COLO829 (cell line): ENCODE measurements at regions not wholly inside any gene's neighbourhood (a gene's known extent, or its start where the extent isn't known, plus 50 kb on each side); places are given as distances from the start of the nearest gene placed in this dataset.

Experiments
- DNase-seq: peaks from one replicate; pipeline ENCODE4 v3.0.0; 2012; ENCODE audit warnings: low spot score

- no peak for DNase-seq
These were observed 142.5 kb upstream of the DPT start for GRCh38 chr1:168871531-168871930.

- no peak for DNase-seq
These were observed 146.8 kb upstream of the DPT start for GRCh38 chr1:168875831-168876230.

GRCh38 chr1:168876830-168877229 is 147.8 kb upstream of the DPT start:
- no peak for DNase-seq

DNA sequence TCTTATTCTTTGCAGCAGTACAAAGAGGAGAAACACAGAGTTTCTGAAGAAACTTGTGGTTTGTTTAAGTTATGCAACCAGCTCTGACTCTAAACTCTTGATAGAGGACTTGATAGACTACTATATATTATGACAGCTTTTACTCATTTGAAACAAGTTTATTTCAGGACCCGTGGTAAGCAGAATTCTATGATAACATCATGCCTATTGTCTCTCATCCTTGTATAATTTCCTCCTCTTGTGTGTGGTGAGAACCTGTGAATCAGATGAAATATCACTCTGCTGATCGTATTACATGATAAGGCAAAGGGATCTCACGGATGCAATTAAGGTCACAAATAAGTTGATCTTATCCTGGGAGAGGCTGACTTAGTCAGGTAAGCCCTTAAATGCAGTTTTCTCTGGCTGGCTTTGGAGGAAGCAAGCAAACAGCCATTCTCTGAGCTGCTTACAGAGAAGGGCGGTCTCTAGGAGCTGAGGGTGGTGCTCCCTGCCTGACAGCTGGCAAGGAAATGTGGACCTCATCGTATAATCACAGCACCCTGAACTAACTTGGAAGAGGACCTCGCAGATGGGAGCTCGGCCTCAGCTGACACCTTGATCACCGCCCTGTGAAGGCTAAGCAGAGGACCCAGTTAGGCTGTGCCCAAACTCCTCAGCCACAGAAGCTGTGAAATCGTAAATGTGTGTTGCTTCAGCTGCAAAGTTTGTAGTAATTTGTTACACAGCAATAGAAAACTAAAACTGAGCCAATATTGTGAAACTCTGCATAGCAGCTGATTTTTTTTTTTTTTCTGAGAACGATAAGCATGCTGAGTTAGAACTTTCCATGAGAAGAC is 151.1 kb upstream of the DPT start:
- DNase-seq, result no peak

DNA sequence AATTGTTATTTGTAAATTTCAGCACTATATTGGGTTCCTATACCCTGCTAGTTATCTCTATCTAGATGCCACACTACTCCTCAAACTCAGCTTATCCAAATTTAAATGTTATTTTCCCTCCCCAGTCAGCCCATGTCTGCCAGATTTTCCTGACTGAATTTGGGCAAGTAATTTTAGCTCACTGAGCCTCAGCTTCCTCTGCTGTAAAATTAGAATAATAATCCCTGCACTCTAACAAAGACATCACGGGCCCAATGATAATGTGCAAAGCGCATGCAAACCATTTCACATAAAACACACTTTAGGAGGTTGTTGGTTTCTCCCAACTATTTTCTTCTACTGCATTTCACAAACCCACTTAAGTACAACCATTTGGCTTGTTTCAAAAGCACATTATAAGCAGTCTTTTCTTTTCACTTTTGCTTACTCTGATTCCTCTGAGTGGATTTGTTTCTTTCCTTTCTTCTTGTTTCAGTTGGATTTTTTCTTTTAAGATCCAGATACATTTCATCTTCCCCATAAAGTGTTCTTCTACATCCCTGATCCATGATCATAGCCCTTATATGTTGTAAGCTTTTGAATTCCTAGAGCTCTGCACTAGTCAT is 152.8 kb upstream of the DPT start:
- DNase-seq, result no peak

- no peak for DNase-seq
These were observed 158.4 kb upstream of the DPT start for GRCh38 chr1:168887381-168887780.

- no peak for DNase-seq
These were observed 159.4 kb upstream of the DPT start for GRCh38 chr1:168888418-168888817.

DNA sequence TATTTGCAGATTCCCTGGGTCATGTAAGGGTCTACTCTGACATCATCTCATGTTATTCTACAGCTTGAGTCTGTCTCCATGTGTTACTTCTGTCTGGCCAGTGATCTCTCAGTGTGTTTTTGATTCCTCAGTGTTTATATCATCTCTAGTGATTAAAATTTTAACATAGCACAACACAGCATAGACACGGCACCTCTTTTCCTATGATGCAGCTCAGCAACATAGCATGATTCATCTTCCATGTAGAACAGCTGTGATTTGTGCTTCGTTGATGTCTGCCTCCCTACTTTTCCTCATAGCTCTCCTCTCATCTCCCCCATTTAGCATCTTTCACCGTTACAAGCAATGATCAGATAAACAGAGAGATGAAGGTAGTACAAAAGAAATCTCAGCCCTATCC is 163.9 kb upstream of the DPT start:
- DNase-seq, result no peak

DNA sequence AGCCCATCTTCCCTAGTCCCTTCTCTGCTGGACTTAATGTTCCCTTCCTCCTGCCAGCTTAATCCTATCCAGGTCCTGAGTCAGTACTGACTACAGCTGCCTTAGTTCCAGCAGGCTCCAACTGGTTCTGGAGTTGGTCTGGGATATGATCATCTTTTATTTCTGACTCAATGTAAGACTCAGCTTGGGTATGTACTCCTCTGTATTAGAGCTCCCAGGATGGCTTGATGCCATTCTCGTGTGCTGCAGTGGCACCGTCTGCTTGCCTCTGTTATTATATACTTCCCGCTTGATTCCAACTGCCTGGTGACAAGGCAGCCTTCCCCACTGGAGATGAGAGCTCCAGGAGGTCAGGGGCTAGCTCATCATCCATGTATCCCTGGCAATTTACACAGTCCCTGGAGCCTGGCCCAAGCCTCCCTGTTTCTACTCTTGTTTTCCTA is 164.4 kb upstream of the DPT start:
- no peak for DNase-seq

GRCh38 chr1:168894397-168894903 is 165.4 kb upstream of the DPT start:
- no peak for DNase-seq

- DNase-seq, result no peak
These were observed 168.2 kb upstream of the DPT start for GRCh38 chr1:168897249-168897648.

GRCh38 chr1:168903237-168903830 is 174.3 kb upstream of the DPT start:
- no peak for DNase-seq

GRCh38 chr1:168905633-168906032 is 176.6 kb upstream of the DPT start:
- no peak for DNase-seq

- DNase-seq, result no peak
These were observed 177.4 kb upstream of the DPT start for GRCh38 chr1:168906367-168906766.

- DNase-seq, result no peak
These were observed 178.0 kb upstream of the DPT start for GRCh38 chr1:168907053-168907452.

DNA sequence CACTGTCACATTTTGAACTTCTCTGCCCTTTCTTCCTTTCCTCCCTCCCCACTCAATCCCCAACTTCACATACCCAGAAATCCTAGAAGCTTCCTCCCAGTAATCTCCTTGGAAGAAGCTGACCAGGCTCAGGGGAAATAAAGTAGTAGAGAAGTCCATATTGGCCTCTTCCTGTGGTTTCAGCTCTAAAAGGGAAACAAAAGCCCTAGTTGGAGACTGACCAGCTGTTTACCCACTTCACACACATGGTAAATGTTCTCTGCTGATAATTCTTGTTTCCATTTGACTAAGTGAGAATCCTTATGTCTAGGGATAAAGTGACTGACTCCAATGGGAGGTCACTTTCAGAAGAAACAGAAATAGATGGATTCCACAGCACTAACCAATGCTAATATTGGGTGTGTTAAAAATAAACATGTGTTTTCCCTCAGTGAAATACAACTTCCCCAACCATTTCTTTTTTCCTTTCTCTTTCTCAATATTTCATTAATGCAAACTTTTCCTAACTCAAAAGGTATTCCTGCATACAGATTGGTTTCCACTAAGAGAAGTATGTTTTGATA is 178.9 kb upstream of the DPT start:
- no peak for DNase-seq

DNA sequence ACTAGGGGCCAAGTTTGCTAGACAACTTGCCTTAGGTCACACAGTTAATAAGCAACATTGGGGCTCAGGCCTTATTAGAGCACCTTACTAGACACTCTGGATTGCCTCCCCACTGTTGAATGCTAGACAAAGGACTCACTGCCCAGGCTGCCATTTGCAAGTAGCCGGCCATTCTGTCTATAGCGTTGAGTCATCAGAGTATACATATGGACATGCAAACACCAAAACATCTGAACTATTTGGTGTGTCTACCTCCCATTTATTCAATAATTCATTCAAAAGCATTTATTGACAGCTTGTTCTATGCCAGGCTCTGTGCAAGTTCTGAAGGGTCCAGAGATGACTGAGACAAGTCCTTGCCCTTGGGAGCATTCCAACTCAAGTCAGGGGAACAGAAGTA is 181.4 kb upstream of the DPT start:
- no peak for DNase-seq

DNA sequence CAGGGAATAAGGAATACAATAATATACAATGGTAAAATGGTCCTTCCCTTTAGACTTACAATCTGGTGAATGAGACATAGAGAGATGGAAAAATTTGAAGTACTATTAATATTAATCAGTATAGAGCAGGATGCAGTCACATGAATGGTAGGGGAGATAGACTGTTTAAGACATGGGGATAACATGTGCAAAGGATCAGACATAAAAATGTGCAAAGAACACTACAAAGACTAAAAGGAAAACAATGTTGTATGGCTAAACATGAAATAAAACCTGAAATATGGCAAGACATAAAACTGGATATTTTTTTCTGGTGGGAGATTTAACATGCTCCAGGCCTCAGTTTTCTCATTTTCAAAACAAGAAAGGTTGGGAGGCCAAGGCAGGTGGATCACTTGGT is 182.4 kb upstream of the DPT start:
- DNase-seq, result no peak

- no peak for DNase-seq
These were observed 184.9 kb upstream of the DPT start for GRCh38 chr1:168913711-168914463.

DNA sequence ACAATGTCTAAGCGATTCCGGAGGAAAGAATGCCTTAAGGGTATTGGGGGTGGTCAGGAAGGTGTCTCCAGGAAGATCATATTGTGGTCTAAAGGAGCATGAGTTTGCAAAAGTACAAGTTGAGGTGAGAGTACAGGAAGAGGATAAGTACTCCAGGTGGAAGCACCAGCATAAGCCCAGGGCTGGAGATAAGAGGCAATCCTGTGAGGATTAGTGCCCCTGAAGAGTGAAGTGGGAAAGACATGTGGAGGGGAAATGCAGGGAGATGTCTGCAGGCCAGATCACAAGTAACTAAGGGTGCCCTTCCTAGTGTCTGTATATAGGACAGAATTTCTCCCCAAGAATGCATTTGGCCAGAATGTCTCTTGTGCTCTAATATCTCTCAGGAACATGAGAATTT is 188.3 kb upstream of the DPT start:
- no peak for DNase-seq

DNA sequence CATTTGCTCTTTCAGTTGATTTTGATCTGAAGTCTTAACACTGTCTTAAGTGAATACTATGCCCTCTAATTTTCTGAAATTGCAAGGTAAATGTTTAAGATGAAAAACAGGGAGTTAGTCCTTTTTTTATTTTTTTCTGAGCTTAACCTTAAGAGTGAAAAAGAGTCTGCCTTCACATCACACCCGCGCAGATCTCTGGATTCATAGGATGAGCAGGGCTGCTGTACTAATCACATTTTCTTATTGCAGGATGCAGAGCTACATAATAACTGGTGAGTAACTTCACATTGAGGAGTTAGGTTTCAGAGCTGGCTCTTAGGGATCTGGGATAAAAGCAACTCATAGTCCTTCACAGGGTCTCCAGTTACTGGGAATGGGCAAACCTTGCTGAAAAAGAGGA is 188.7 kb upstream of the ATP1B1 start:
- DNase-seq, result no peak
